ENCODE measurements at regions not wholly inside any gene's neighbourhood (a gene's known extent, or its start where the extent isn't known, plus 50 kb on each side); places are given as distances from the start of the nearest gene placed in this dataset.

DNA sequence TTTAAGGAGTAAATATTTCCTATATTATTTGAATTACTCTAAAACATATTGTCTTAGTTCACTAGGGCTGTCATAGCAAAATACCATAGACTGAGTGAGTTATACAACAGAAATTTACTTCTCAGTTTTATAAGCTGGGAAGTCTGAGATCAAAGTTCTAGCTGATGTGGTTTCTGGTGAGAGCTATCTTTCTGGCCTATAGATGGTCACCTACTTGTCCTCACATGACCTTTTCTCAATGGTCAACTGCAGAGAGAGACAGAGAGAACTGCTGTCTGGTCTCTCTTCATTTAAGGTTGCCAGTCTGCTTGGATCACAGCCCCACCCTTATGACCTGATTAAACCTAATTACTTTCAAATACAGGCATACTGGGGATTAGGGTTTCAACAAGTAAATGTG lies 490.9 kb downstream of the FBXO15 start:
- Histone ChIP-seq H2AFZ (ENCODE audit: low read depth, low read length, poor library complexity, severe bottlenecking) (no peak overlapping the region), H3K4me2 (ENCODE audit: low read length) (no peak overlapping the region), H4K20me1 (ENCODE audit: insufficient read depth) (no peaks in the 10 kb centered on the region), H3K4me1 (ENCODE audit: control insufficient read depth in 1 of 2, insufficient read depth in 2 of 2, low read length in 2 of 2) (no peaks in the 10 kb centered on the region), H3K27me3 (ENCODE audit: insufficient read depth, low read length) (no peaks in the 10 kb centered on the region), H3K36me3 (ENCODE audit: control insufficient read depth in 1 of 2, insufficient read depth in 2 of 2, low read length in 2 of 2) (no peaks in the 10 kb centered on the region), H3K79me2 (ENCODE audit: insufficient read depth, low read length) (no peaks in the 10 kb centered on the region), H3K9me2 (ENCODE audit: insufficient read depth) (no peaks in the 10 kb centered on the region), H3K9me3 (ENCODE audit: control insufficient read depth in 1 of 2, insufficient read depth in 1 of 2, low read depth in 1 of 2, low read length in 2 of 2) (peaks cover 11 to 30% of the 10 kb centered on the region in 2 experiments; a peak in 2 of 4 replicates), H3K9ac (ENCODE audit: low read length) (no peak overlapping the region), H3K27ac (ENCODE audit: low read depth, low read length) (no peak overlapping the region), H3K4me3 (replicated peaks in 1 of 2; ENCODE audit: low read depth in 1 of 2, low read length in 2 of 2) (no peak overlapping the region)
- intact Hi-C loops (cut with micrococcal nuclease): no loop called here
- RAD21 ChIA-PET (ENCODE audit: low non-redundant PET in 1 of 2, low total read pairs in 2 of 2, uncharacterized antibody in 2 of 2, unreplicated experiment in 2 of 2): no interaction called here
- no TSS peak for BruUV-seq (replicated peaks)
- CTCF ChIA-PET: no interaction called here
- ATAC-seq (no peak), DNase-seq (ENCODE audit: low read depth, low spot score) (no peak)
- TF ChIP-seq SP1 (IDR thresholded peaks at IDR 0.05; ENCODE audit: low read depth) (no peak), EZH2 (IDR thresholded peaks at IDR 0.05) (no peak), EZH2phosphoT487 (IDR thresholded peaks at IDR 0.05; ENCODE audit: borderline replicate concordance) (no peak), ZNF274 (IDR thresholded peaks at IDR 0.05; ENCODE audit: low read depth, low read length) (no peak), RAD21 (IDR thresholded peaks at IDR 0.05; ENCODE audit: low read depth) (no peak), CBX3 (IDR thresholded peaks at IDR 0.05; ENCODE audit: low read depth) (no peak), FOSL1 (IDR thresholded peaks at IDR 0.05; ENCODE audit: low read depth) (no peak), CEBPB (IDR thresholded peaks at IDR 0.05; ENCODE audit: low read depth) (no peak), POLR2AphosphoS5 (IDR thresholded peaks at IDR 0.05; ENCODE audit: low read depth, low read length) (no peak), ZFX (IDR thresholded peaks at IDR 0.05) (no peak), TCF7L2 (IDR thresholded peaks at IDR 0.05; ENCODE audit: borderline replicate concordance, extremely low read depth, insufficient read depth, insufficient read length) (no peak), POLR2A (IDR thresholded peaks at IDR 0.05; ENCODE audit: borderline replicate concordance, extremely low read depth, insufficient read depth, insufficient read length) (no peak), JUND (IDR thresholded peaks at IDR 0.05) (no peak), ELF1 (IDR thresholded peaks at IDR 0.05; ENCODE audit: borderline replicate concordance, low read depth) (no peak), SRF (IDR thresholded peaks at IDR 0.05; ENCODE audit: low read depth) (no peak)
- TF ChIP-seq, protein P1, sequence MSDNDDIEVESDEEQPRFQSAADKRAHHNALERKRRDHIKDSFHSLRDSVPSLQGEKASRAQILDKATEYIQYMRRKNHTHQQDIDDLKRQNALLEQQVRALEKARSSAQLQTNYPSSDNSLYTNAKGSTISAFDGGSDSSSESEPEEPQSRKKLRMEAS (IDR thresholded peaks at IDR 0.05): no peak
- TF ChIP-seq, protein P2, sequence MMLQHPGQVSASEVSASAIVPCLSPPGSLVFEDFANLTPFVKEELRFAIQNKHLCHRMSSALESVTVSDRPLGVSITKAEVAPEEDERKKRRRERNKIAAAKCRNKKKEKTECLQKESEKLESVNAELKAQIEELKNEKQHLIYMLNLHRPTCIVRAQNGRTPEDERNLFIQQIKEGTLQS (IDR thresholded peaks at IDR 0.05): no peak
- TF ChIP-seq, protein P3, sequence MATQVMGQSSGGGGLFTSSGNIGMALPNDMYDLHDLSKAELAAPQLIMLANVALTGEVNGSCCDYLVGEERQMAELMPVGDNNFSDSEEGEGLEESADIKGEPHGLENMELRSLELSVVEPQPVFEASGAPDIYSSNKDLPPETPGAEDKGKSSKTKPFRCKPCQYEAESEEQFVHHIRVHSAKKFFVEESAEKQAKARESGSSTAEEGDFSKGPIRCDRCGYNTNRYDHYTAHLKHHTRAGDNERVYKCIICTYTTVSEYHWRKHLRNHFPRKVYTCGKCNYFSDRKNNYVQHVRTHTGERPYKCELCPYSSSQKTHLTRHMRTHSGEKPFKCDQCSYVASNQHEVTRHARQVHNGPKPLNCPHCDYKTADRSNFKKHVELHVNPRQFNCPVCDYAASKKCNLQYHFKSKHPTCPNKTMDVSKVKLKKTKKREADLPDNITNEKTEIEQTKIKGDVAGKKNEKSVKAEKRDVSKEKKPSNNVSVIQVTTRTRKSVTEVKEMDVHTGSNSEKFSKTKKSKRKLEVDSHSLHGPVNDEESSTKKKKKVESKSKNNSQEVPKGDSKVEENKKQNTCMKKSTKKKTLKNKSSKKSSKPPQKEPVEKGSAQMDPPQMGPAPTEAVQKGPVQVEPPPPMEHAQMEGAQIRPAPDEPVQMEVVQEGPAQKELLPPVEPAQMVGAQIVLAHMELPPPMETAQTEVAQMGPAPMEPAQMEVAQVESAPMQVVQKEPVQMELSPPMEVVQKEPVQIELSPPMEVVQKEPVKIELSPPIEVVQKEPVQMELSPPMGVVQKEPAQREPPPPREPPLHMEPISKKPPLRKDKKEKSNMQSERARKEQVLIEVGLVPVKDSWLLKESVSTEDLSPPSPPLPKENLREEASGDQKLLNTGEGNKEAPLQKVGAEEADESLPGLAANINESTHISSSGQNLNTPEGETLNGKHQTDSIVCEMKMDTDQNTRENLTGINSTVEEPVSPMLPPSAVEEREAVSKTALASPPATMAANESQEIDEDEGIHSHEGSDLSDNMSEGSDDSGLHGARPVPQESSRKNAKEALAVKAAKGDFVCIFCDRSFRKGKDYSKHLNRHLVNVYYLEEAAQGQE (IDR thresholded peaks at IDR 0.05; ENCODE audit: low read depth): no peak
- TF ChIP-seq, protein P4, sequence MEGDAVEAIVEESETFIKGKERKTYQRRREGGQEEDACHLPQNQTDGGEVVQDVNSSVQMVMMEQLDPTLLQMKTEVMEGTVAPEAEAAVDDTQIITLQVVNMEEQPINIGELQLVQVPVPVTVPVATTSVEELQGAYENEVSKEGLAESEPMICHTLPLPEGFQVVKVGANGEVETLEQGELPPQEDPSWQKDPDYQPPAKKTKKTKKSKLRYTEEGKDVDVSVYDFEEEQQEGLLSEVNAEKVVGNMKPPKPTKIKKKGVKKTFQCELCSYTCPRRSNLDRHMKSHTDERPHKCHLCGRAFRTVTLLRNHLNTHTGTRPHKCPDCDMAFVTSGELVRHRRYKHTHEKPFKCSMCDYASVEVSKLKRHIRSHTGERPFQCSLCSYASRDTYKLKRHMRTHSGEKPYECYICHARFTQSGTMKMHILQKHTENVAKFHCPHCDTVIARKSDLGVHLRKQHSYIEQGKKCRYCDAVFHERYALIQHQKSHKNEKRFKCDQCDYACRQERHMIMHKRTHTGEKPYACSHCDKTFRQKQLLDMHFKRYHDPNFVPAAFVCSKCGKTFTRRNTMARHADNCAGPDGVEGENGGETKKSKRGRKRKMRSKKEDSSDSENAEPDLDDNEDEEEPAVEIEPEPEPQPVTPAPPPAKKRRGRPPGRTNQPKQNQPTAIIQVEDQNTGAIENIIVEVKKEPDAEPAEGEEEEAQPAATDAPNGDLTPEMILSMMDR (IDR thresholded peaks at IDR 0.05 in 2 of 3, conservative IDR thresholded peaks at IDR 0.05 in 1 of 3; ENCODE audit: borderline replicate concordance in 1 of 3, insufficient read depth in 1 of 3, low read depth in 2 of 3, low read length in 2 of 3): no peak
- TF ChIP-seq, protein P5, sequence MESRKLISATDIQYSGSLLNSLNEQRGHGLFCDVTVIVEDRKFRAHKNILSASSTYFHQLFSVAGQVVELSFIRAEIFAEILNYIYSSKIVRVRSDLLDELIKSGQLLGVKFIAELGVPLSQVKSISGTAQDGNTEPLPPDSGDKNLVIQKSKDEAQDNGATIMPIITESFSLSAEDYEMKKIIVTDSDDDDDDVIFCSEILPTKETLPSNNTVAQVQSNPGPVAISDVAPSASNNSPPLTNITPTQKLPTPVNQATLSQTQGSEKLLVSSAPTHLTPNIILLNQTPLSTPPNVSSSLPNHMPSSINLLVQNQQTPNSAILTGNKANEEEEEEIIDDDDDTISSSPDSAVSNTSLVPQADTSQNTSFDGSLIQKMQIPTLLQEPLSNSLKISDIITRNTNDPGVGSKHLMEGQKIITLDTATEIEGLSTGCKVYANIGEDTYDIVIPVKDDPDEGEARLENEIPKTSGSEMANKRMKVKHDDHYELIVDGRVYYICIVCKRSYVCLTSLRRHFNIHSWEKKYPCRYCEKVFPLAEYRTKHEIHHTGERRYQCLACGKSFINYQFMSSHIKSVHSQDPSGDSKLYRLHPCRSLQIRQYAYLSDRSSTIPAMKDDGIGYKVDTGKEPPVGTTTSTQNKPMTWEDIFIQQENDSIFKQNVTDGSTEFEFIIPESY (IDR thresholded peaks at IDR 0.05; ENCODE audit: extremely low read depth, insufficient replicate concordance, low read length): no peak
- POLR2A ChIA-PET: no interaction called here
